Liver (tissue), 3 donors: ENCODE measurements at regions not wholly inside any gene's neighbourhood (a gene's known extent, or its start where the extent isn't known, plus 50 kb on each side); places are given as distances from the start of the nearest gene placed in this dataset.

Source experiments
- GABPA ChIP-seq, 2 donors: IDR thresholded peaks in 1 of 2; conservative IDR thresholded peaks in 1 of 2; 2 replicates each; pipeline ENCODE4 v1.6.1; 2016; ENCODE audit warnings: antibody characterized with exemption in 2 of 2, mild to moderate bottlenecking in 1 of 2, moderate library complexity in 1 of 2
- SP1 ChIP-seq: IDR thresholded peaks from 2 replicates; pipeline ENCODE4 v1.6.1; 2018; ENCODE audit warnings: antibody characterized with exemption, mild to moderate bottlenecking
- TAF1 ChIP-seq: conservative IDR thresholded peaks from 2 replicates; pipeline ENCODE4 v1.6.1; 2016; ENCODE audit warnings: antibody characterized with exemption, mild to moderate bottlenecking
- TF ChIP-seq, protein P1 (sequence below): fragments of 150-350 bp; IDR thresholded peaks from 2 replicates; pipeline ENCODE4 v1.5.1; 2017; ENCODE audit warnings: improper control_type of control experiment, low read depth, low read length; ENCODE audit not compliant: missing input control
- TF ChIP-seq, protein P2 (sequence below): IDR thresholded peaks from 2 replicates; pipeline ENCODE4 v1.6.1; 2016; ENCODE audit warnings: antibody characterized with exemption
- donor health status: healthy.
- donor health status: healthy.

DNA sequence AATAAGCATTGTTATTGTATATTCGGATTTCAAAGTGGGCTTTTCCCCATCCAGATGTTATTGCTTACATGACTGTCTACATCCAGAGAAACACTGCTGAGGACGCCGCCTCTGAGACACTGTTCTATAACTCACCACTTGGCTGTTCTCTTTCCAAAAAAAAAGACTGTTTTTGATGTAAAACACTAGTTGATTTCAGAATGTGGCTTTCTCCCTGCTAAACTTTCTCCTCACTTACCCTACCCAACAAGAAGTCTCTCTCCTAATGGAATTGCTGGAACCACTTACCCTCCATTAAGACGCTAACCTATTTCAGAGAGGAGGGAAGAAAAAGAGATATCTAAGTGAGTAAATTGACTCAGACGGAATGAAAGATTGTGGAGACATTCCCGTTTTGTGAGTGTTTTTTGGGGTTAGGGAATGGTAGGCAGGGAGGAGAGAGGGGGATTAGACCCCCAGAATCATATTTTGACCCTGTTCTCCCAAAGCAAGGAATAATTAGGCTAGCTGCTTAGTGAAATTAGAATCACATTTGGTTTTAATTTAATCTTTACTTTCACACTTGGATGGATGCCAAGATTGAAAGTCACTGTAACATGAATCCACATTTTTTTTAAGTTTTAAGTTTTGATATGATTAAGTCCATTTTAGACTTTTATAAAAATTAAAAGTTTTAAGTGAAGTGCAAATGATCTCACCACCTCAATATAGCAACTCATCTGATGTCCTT, 174.9 kb downstream of the CHIC2 start:
- TF ChIP-seq, protein P1, sequence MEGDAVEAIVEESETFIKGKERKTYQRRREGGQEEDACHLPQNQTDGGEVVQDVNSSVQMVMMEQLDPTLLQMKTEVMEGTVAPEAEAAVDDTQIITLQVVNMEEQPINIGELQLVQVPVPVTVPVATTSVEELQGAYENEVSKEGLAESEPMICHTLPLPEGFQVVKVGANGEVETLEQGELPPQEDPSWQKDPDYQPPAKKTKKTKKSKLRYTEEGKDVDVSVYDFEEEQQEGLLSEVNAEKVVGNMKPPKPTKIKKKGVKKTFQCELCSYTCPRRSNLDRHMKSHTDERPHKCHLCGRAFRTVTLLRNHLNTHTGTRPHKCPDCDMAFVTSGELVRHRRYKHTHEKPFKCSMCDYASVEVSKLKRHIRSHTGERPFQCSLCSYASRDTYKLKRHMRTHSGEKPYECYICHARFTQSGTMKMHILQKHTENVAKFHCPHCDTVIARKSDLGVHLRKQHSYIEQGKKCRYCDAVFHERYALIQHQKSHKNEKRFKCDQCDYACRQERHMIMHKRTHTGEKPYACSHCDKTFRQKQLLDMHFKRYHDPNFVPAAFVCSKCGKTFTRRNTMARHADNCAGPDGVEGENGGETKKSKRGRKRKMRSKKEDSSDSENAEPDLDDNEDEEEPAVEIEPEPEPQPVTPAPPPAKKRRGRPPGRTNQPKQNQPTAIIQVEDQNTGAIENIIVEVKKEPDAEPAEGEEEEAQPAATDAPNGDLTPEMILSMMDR: no peak
- TF ChIP-seq SP1 (no peak), GABPA (IDR thresholded peaks at IDR 0.05 in 1 of 2, conservative IDR thresholded peaks at IDR 0.05 in 1 of 2) (no peak), TAF1 (no peak)
- TF ChIP-seq, protein P2, sequence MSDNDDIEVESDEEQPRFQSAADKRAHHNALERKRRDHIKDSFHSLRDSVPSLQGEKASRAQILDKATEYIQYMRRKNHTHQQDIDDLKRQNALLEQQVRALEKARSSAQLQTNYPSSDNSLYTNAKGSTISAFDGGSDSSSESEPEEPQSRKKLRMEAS: no peak
